ENCODE measurements at regions not wholly inside any gene's neighbourhood (a gene's known extent, or its start where the extent isn't known, plus 50 kb on each side); places are given as distances from the start of the nearest gene placed in this dataset.

DNA sequence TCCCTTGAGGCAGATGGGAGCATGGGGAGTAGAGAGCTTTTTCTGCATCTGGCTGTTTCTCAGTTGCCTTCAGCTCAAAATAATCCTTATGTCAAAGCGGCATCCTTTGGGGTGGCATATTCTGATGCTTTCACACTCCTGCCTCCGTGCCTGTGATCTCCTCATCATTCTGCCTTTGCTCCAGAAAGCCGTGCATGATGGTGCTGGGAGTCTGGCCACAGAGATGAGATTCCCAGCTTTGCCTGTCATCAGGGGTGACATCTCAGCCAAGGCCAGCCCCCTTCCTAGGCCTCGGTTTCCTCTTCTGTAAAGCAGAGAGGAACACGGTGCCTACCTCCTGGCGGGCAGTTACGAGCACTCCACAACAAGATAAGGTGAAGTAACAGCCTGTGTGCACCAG lies 96.3 kb upstream of the ALDH1A3 start:
- ChIA-PET POLR2A (no interaction called here), CTCF (ENCODE audit: low intra/inter-chr PET ratio) (interaction anchor here (0.5 kb wide), 1 partner anchor 82 kb away, joined by 6 read pairs; no protein-coding TSS in a partner anchor)
- Histone ChIP-seq H3K9me1 (ENCODE audit: control insufficient read depth, insufficient read depth, low read length) (no peaks in the 10 kb centered on the region), H3K4me1 (replicated peaks in 1 of 2; ENCODE audit: control insufficient read depth in 2 of 2, insufficient read depth in 2 of 2, low read length in 2 of 2) (no peaks in the 10 kb centered on the region), H3K27me3 (ENCODE audit: control insufficient read depth in 2 of 2, insufficient read depth in 2 of 2, low read length in 2 of 2) (peaks cover 7 to 50% of the 10 kb centered on the region in 2 experiments; a peak in 4 of 5 replicates), H3K4me2 (ENCODE audit: insufficient read depth, low read length) (no peak overlapping the region), H2AFZ (ENCODE audit: low read depth, low read length) (no peak overlapping the region), H3K4me3 (no peak overlapping the region), H3K9me3 (replicated peaks; ENCODE audit: control insufficient read depth, insufficient read depth, low read depth, low read length) (no peaks in the 10 kb centered on the region), H3K27ac (ENCODE audit: extremely low read depth, low read depth, low read length) (no peak overlapping the region), H3K79me2 (ENCODE audit: control insufficient read depth, insufficient read depth, low read length) (no peaks in the 10 kb centered on the region), H3K9ac (ENCODE audit: insufficient read depth in 1 of 2, low read depth in 2 of 2, low read length in 2 of 2) (no peak overlapping the region), H4K20me1 (replicated peaks; ENCODE audit: control insufficient read depth, insufficient read depth, low read length) (no peaks in the 10 kb centered on the region), H3K36me3 (ENCODE audit: control insufficient read depth, insufficient read depth, low read length) (no peaks in the 10 kb centered on the region)
- BruUV-seq (replicated peaks): no TSS peak
- FAIRE-seq: no peak
- WGBS (ENCODE audit: insufficient coverage, low coverage, missing lambda C conversion rate): 0% methylated on average over 7 of the region's 7 CpGs
- intact Hi-C loops (cut with micrococcal nuclease): no loop called here
- TF ChIP-seq, protein P1, sequence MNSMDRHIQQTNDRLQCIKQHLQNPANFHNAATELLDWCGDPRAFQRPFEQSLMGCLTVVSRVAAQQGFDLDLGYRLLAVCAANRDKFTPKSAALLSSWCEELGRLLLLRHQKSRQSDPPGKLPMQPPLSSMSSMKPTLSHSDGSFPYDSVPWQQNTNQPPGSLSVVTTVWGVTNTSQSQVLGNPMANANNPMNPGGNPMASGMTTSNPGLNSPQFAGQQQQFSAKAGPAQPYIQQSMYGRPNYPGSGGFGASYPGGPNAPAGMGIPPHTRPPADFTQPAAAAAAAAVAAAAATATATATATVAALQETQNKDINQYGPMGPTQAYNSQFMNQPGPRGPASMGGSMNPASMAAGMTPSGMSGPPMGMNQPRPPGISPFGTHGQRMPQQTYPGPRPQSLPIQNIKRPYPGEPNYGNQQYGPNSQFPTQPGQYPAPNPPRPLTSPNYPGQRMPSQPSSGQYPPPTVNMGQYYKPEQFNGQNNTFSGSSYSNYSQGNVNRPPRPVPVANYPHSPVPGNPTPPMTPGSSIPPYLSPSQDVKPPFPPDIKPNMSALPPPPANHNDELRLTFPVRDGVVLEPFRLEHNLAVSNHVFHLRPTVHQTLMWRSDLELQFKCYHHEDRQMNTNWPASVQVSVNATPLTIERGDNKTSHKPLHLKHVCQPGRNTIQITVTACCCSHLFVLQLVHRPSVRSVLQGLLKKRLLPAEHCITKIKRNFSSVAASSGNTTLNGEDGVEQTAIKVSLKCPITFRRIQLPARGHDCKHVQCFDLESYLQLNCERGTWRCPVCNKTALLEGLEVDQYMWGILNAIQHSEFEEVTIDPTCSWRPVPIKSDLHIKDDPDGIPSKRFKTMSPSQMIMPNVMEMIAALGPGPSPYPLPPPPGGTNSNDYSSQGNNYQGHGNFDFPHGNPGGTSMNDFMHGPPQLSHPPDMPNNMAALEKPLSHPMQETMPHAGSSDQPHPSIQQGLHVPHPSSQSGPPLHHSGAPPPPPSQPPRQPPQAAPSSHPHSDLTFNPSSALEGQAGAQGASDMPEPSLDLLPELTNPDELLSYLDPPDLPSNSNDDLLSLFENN (IDR thresholded peaks at IDR 0.05; ENCODE audit: low read depth in 2 of 2, low read length in 2 of 2): no peak
- no peak for TF ChIP-seq GATA2 (CRISPR knock-in tag; IDR thresholded peaks at IDR 0.05)
- TF ChIP-seq JUN (IDR thresholded peaks at IDR 0.05; ENCODE audit: borderline replicate concordance, low read depth, low read length): no peak
- TF ChIP-seq JUN (CRISPR knock-in tag; IDR thresholded peaks at IDR 0.05; ENCODE audit: borderline replicate concordance): no peak
- no peak for TF ChIP-seq MEF2D (tag; conservative IDR thresholded peaks at IDR 0.05; ENCODE audit: low read depth)
- TF ChIP-seq ESRRA (IDR thresholded peaks at IDR 0.05; ENCODE audit: borderline replicate concordance, low read depth): no peak
- TF ChIP-seq SRSF1 (IDR thresholded peaks at IDR 0.05; ENCODE audit: low read depth, low read length): no peak
- no peak for TF ChIP-seq HMG20B (CRISPR knock-in tag; IDR thresholded peaks at IDR 0.05)
- no peak for TF ChIP-seq ETS2 (tag; IDR thresholded peaks at IDR 0.05; ENCODE audit: borderline replicate concordance, poor library complexity, severe bottlenecking)
- TF ChIP-seq, protein P2, sequence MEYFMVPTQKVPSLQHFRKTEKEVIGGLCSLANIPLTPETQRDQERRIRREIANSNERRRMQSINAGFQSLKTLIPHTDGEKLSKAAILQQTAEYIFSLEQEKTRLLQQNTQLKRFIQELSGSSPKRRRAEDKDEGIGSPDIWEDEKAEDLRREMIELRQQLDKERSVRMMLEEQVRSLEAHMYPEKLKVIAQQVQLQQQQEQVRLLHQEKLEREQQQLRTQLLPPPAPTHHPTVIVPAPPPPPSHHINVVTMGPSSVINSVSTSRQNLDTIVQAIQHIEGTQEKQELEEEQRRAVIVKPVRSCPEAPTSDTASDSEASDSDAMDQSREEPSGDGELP (CRISPR knock-in tag; IDR thresholded peaks at IDR 0.05; ENCODE audit: borderline replicate concordance): no peak
- no peak for TF ChIP-seq TAF7 (tag; IDR thresholded peaks at IDR 0.05)
- TF ChIP-seq, protein P3, sequence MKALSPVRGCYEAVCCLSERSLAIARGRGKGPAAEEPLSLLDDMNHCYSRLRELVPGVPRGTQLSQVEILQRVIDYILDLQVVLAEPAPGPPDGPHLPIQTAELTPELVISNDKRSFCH (CRISPR knock-in tag; IDR thresholded peaks at IDR 0.05): no peak
- TF ChIP-seq, protein P3 (tag; IDR thresholded peaks at IDR 0.05): no peak
- no peak for TF ChIP-seq ZNF347 (CRISPR knock-in tag; IDR thresholded peaks at IDR 0.05; ENCODE audit: low read depth)
- no peak for TF ChIP-seq CBFA2T3 (IDR thresholded peaks at IDR 0.05)
- DNase-seq (ENCODE audit: extremely low read depth in 1 of 4, low spot score in 3 of 4): no peak
- in situ Hi-C loops (cut with MboI): no loop called here
- no peak for ATAC-seq

Measured in K562 (cell line).